ENCODE measurements at regions not wholly inside any gene's neighbourhood (a gene's known extent, or its start where the extent isn't known, plus 50 kb on each side); places are given as distances from the start of the nearest gene placed in this dataset.

- no peak for TF ChIP-seq THAP9 (CRISPR knock-in tag; IDR thresholded peaks at IDR 0.05; ENCODE audit: borderline replicate concordance)
- peak; percentile 52; the same call in 1 of the 2 replicates for TF ChIP-seq MAX (IDR thresholded peaks at IDR 0.05)
- TF ChIP-seq PITX1 (CRISPR knock-in tag; IDR thresholded peaks at IDR 0.05): peak; percentile 44; the same call in 1 of the 2 replicates
- no peak for TF ChIP-seq HNRNPLL (IDR thresholded peaks at IDR 0.05; ENCODE audit: low read depth, low read length, poor library complexity, severe bottlenecking)
- no peak for TF ChIP-seq ZFP82 (CRISPR knock-in tag; IDR thresholded peaks at IDR 0.05; ENCODE audit: borderline replicate concordance)
- TF ChIP-seq, protein P1, sequence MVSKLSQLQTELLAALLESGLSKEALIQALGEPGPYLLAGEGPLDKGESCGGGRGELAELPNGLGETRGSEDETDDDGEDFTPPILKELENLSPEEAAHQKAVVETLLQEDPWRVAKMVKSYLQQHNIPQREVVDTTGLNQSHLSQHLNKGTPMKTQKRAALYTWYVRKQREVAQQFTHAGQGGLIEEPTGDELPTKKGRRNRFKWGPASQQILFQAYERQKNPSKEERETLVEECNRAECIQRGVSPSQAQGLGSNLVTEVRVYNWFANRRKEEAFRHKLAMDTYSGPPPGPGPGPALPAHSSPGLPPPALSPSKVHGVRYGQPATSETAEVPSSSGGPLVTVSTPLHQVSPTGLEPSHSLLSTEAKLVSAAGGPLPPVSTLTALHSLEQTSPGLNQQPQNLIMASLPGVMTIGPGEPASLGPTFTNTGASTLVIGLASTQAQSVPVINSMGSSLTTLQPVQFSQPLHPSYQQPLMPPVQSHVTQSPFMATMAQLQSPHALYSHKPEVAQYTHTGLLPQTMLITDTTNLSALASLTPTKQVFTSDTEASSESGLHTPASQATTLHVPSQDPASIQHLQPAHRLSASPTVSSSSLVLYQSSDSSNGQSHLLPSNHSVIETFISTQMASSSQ (IDR thresholded peaks at IDR 0.05; ENCODE audit: low read depth): no peak
- TF ChIP-seq, protein P1 (CRISPR knock-in tag; IDR thresholded peaks at IDR 0.05; ENCODE audit: borderline replicate concordance): no peak
- no peak for TF ChIP-seq ZNF570 (CRISPR knock-in tag; IDR thresholded peaks at IDR 0.05; ENCODE audit: borderline replicate concordance)
- 0 out of 2 replicates have a peak, but pooled peaks have one; percentile 16 for TF ChIP-seq GATAD1 (CRISPR knock-in tag; IDR thresholded peaks at IDR 0.05)
- no peak for TF ChIP-seq ZNF121 (CRISPR knock-in tag; IDR thresholded peaks at IDR 0.05)
- no peak for TF ChIP-seq GPN1 (CRISPR knock-in tag; IDR thresholded peaks at IDR 0.05; ENCODE audit: borderline replicate concordance)
- no peak for TF ChIP-seq HNF4A (CRISPR knock-in tag; IDR thresholded peaks at IDR 0.05)
- TF ChIP-seq ZNF333 (CRISPR knock-in tag; IDR thresholded peaks at IDR 0.05; ENCODE audit: borderline replicate concordance): no peak; the same call in 1 of the 2 replicates
- TF ChIP-seq PAX8 (CRISPR knock-in tag; IDR thresholded peaks at IDR 0.05; ENCODE audit: borderline replicate concordance): no peak
- 0 out of 2 replicates have a peak, but pooled peaks have one; percentile 38 for TF ChIP-seq RARA (CRISPR knock-in tag; IDR thresholded peaks at IDR 0.05)
- TF ChIP-seq EEA1 (CRISPR knock-in tag; IDR thresholded peaks at IDR 0.05; ENCODE audit: borderline replicate concordance): no peak
- TF ChIP-seq SOX13 (IDR thresholded peaks at IDR 0.05): no peak
- TF ChIP-seq SOX13 (CRISPR knock-in tag; conservative IDR thresholded peaks at IDR 0.05 in 1 of 2, IDR thresholded peaks at IDR 0.05 in 1 of 2): peak in 1 of 2 experiments; percentile 45; a peak in 1 of 4 replicates
- no peak for TF ChIP-seq ZNF782 (CRISPR knock-in tag; IDR thresholded peaks at IDR 0.05; ENCODE audit: borderline replicate concordance)
- peak; percentile 45 to 83 for TF ChIP-seq NR2F1 (CRISPR knock-in tag; IDR thresholded peaks at IDR 0.05)
Measured at GRCh38 chr20:22471156-22471836, 113.1 kb downstream of the FOXA2 start (continued).

Measured in HepG2 (cell line).